WI38 (cell line): ENCODE measurements at regions not wholly inside any gene's neighbourhood (a gene's known extent, or its start where the extent isn't known, plus 50 kb on each side); places are given as distances from the start of the nearest gene placed in this dataset.

Experiments
- H3K4me3 ChIP-seq: 2 replicates; pipeline ENCODE4 v1.5.1; 2011; ENCODE audit warnings: low read depth, mild to moderate bottlenecking, control low read depth, low read length
- TF ChIP-seq, protein P1 (sequence below): IDR thresholded peaks from 2 replicates; pipeline ENCODE4 v1.5.1; 2012; ENCODE audit warnings: low read depth, mild to moderate bottlenecking, control low read depth, low read length

DNA sequence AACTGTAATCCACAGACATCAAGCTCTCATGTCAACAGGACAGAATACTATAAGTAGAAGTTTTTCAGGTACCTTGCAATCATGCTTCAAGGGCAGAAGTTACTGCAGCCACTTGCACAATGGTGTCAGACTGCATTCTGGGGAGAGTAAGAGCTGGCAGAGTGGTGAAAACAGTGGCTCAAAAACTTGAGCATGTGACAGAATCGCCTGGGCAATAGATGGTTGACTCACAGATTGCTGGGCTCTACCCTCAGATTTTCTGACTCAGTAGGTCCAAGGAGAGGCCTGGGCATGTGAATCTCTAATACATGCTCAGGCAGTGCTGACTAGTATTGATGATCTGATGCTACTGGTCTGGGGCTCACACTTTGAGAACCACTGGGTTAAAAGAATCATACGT lies 187.8 kb downstream of the TBX5 start:
- TF ChIP-seq, protein P1, sequence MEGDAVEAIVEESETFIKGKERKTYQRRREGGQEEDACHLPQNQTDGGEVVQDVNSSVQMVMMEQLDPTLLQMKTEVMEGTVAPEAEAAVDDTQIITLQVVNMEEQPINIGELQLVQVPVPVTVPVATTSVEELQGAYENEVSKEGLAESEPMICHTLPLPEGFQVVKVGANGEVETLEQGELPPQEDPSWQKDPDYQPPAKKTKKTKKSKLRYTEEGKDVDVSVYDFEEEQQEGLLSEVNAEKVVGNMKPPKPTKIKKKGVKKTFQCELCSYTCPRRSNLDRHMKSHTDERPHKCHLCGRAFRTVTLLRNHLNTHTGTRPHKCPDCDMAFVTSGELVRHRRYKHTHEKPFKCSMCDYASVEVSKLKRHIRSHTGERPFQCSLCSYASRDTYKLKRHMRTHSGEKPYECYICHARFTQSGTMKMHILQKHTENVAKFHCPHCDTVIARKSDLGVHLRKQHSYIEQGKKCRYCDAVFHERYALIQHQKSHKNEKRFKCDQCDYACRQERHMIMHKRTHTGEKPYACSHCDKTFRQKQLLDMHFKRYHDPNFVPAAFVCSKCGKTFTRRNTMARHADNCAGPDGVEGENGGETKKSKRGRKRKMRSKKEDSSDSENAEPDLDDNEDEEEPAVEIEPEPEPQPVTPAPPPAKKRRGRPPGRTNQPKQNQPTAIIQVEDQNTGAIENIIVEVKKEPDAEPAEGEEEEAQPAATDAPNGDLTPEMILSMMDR, result no peak
- H3K4me3 ChIP-seq, result no peak overlapping the region

DNA sequence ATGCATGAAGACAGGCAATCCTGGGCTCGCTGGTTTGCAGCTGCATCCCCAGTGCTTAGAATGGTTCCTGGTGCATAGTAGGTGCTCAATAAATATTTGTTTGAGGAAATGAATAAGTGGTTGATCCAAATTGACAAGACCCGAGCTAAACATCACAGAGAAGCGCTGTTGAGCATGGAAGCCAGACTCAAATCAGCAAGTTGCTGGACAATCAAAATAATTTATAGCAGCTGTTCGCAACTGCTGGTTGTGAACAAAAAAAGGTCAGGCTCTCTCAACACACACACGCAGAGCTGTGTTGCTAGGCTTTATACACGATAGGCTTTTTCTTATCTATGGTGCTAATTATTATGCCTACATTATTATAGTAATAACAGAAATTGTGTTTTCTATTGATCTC lies 190.2 kb downstream of the TBX5 start:
- TF ChIP-seq, protein P1, result no peak

DNA sequence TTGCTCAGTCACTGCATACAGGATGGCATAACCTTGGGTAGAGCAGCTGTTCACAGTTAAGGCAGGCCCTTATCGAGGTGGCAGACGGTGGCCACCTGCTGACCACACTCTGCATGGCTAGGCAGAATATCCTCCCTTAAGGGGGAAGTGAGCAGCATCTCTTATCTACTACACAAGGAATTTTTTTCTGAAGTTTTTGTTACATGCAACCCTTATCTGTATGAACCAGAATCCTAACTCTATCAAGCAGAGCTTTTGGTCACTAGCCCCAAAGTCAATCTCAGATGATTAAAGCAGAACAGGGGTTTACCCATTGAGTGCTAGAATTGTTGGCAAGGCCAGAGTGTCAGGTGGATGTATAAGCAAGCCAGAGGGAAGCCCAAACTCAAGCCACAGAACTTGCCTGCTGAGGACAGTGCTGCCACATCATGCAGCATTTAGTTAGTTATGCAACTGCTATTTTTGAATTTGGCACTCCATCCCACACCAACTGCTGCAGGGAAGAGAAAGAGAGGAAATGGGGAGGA lies 192.8 kb downstream of the TBX5 start:
- TF ChIP-seq, protein P1, result no peak
- H3K4me3 ChIP-seq, result no peak overlapping the region

More for the DNA sequence above, 190.2 kb downstream of the TBX5 start:
- H3K4me3 ChIP-seq, result no peak overlapping the region

DNA sequence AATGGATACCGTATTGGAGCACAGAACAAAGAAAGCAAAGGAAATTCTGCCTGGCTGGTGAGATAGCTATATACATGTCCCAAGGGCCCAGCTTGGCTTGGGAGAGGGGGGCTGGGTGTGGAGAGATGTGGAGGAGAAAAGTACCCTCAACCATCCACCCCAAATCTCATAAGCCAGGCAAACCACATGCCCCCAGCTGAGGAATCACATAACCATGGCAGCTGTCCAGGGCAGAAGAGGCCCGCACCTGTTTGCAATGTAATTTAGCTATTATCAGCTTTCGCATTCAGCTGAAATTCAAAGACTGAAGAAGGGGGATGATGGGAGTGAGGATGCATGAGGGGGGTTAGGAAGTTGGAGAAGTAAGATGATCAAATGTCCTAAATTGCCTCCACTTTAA lies 196.1 kb downstream of the TBX5 start:
- H3K4me3 ChIP-seq, result no peak overlapping the region
- TF ChIP-seq, protein P1, result no peak

DNA sequence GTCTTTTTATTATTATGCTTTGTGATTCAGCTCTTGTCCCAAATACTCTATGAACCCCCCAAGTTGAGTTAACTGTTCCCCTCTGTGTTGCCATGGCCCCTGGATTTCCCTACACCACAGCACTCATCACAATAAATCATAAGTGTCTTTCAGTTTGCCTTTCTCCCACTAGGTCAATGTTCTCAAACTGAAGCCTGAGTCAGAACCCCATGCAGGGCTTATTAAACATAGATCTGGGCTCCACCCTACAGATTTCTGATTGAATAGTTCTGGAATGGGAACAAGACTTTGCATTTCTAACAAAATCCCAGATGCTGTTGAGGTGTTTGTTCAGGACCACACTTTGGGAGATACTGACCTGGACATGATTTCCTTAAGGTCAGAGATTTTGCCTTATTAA lies 199.4 kb downstream of the TBX5 start:
- no peak overlapping the region for H3K4me3 ChIP-seq
- TF ChIP-seq, protein P1, result no peak

DNA sequence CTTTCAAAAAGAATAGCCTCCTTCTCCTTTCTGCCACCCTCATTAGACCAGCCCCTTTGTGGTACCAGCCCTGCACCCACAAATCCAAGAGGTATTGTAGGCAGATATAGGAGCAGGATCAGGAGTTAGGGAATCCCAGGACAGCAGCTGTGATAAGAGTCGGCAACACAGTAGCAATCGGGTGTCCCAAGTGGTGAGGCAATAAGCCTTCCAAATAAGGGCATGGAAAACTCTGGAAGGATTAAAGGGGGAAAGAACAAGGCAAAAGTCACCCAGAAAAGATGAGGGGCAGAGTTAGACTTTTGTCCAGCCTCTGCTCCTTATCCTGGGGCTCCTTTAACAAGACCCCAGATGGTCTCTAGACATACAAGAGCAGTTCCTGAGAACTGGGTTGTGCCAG lies 204.2 kb downstream of the TBX5 start:
- no peak overlapping the region for H3K4me3 ChIP-seq
- TF ChIP-seq, protein P1, result no peak

DNA sequence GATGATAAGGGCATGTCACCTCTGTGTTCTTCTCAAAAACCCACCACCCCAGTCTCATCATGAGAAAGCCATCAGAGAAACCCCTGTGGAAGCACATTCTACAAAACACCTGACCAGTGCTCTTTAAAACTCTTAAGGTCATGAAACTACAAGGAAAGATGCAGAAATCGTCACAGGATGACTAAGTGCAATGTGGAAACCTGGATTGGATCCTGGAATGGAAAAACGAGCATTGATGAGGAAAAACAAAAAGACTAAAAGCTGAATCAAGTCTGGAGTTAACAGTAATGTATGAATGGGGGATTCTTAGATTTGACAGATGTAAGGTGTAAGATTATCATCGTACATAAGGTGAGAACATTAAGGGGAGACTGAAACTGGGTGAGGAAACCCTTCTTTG lies 211.0 kb downstream of the TBX5 start:
- H3K4me3 ChIP-seq, result no peak overlapping the region
- TF ChIP-seq, protein P1, result no peak
